Endothelial cell (in vitro differentiated cells): ENCODE measurements at regions not wholly inside any gene's neighbourhood (a gene's known extent, or its start where the extent isn't known, plus 50 kb on each side); places are given as distances from the start of the nearest gene placed in this dataset.

Experiments
- DNase-seq: peaks from one replicate; pipeline ENCODE4 v3.0.0; 2021; ENCODE audit warnings: low spot score
- H3K27ac Mint-ChIP-seq: one replicate; pipeline ENCODE4 v1.8.0; 2021; ENCODE audit warnings: mixed read lengths, inconsistent platforms; ENCODE audit not compliant: unreplicated experiment
- H3K27me3 Mint-ChIP-seq: one replicate; pipeline ENCODE4 v1.8.0; 2021; ENCODE audit warnings: mild to moderate bottlenecking, moderate library complexity, mixed read lengths, inconsistent platforms; ENCODE audit not compliant: unreplicated experiment
- H3K36me3 Mint-ChIP-seq: one replicate; pipeline ENCODE4 v1.8.0; 2021; ENCODE audit warnings: mild to moderate bottlenecking, low read depth, mixed read lengths, inconsistent platforms; ENCODE audit not compliant: unreplicated experiment
- H3K4me1 Mint-ChIP-seq: one replicate; pipeline ENCODE4 v1.8.0; 2021; ENCODE audit warnings: mild to moderate bottlenecking, mixed read lengths, inconsistent platforms; ENCODE audit not compliant: unreplicated experiment
- H3K4me3 Mint-ChIP-seq: one replicate; pipeline ENCODE4 v1.8.0; 2021; ENCODE audit warnings: mild to moderate bottlenecking, mixed read lengths, inconsistent platforms; ENCODE audit not compliant: unreplicated experiment
- H3K9me3 Mint-ChIP-seq: one replicate; pipeline ENCODE4 v1.8.0; 2021; ENCODE audit warnings: mixed read lengths, inconsistent platforms; ENCODE audit not compliant: unreplicated experiment
- CTCF ChIP-seq: fragments of 200-600 bp; sonication (generic); IDR thresholded peaks from one replicate; pipeline ENCODE4 v1.5.0; 2021; ENCODE audit warnings: antibody characterized with exemption; ENCODE audit not compliant: unreplicated experiment

DNA sequence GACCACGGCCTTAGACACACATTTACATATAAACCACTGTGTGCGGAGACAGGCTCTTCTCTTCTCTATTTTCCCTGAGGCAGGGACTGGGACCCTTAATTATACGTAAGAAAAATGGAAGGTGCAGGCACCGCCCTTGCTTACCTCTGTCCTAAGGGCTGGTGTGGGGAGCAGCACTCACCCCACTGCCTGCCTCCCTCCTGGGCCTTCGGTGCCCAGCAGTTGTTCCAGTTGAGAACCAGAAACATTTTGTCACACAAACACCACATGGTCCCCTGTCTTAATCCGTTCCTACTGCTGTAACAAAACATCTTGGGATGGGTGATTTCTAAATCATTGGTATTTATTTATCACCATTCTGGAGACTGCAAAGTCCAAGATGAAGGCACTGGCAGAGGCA lies 192.7 kb upstream of the DIO3 start:
- Mint-ChIP-seq H3K9me3 (no peaks in the 10 kb centered on the region), H3K4me3 (no peak overlapping the region), H3K4me1 (no peaks in the 10 kb centered on the region), H3K27me3 (peaks cover 10% of the 10 kb centered on the region), H3K27ac (no peak overlapping the region), H3K36me3 (no peaks in the 10 kb centered on the region)
- DNase-seq: no peak
- TF ChIP-seq CTCF: no peak

DNA sequence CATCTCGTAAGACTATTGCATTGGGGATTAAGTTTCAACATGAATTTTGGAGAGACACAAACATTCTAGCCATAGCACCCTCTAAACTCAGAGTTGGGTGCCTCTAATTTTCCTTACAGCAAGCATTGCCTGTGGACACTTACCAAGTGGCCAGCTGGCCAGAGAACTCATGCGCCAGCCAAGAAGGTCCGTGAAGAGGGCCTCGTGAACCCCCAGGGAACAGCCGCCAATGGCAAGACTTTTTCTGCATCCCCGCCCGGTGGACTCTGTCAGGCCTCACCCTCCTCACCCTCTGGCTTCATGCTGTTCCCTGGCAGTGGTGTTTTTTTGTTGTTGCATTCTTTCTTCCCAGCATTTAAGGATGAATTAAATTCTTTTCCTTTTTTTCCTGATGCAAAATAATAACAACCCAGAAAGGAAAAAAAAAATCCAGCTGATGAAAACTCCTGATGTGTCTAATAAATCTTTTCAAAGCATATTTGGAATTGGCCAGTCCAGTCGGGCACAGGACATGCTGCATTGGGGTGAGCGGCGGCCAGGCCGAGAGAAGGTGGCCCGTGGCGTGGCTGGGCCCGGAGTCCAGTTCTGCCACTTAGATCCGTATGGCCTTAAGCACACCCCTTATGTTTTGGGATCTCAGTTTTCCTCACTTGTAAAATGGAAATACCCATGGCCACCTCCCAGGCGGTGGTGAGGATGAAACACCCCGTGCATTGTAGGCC lies 191.9 kb upstream of the DIO3 start:
- Mint-ChIP-seq H3K27ac (no peak overlapping the region), H3K36me3 (no peaks in the 10 kb centered on the region), H3K27me3 (peaks cover 10% of the 10 kb centered on the region), H3K4me3 (no peak overlapping the region), H3K9me3 (no peaks in the 10 kb centered on the region), H3K4me1 (no peaks in the 10 kb centered on the region)
- no peak for DNase-seq
- TF ChIP-seq CTCF: no peak

DNA sequence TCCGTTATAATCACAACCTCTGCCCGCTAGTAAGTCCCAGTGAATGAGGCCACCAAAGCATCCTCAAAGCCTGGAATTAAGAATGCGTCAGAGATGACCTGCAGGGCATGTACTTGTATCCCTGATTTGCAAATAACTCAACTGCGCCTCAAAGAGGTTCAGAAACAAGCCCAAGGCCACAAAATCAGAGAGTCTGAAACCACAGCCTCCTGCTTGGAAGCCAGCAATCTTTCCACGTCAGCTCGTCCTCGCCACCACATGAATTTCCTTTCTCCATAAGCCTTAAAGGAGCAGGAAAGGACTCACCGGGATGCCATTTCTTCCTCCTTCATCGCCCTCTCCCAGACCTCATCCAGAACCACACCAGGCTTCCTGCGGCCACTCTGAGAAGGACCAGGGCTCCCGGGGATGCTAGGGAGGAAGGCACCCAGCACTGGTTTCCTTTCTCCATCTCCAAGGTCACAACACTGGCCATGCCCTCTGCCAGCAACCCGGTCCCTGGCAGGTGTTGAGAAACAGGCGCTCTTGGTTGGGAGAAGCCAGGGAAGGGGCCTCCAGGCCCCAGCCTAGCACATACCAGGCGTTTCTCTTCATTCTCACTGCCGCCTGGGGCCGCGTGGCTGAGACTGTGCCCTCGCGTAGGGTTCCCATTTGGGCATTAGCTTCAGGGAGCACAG lies 191.2 kb upstream of the DIO3 start:
- no peaks in the 10 kb centered on the region for H3K4me1 Mint-ChIP-seq
- no peak overlapping the region for H3K27ac Mint-ChIP-seq
- no peaks in the 10 kb centered on the region for H3K36me3 Mint-ChIP-seq
- no peaks in the 10 kb centered on the region for H3K9me3 Mint-ChIP-seq
- H3K27me3 Mint-ChIP-seq: peaks cover 10% of the 10 kb centered on the region
- TF ChIP-seq CTCF: no peak
- DNase-seq: no peak
- no peak overlapping the region for H3K4me3 Mint-ChIP-seq

GRCh38 chr14:101370593-101371569 lies 190.4 kb upstream of the DIO3 start:
- Mint-ChIP-seq H3K4me3 (no peak overlapping the region), H3K27ac (no peak overlapping the region), H3K9me3 (no peaks in the 10 kb centered on the region), H3K36me3 (no peaks in the 10 kb centered on the region), H3K27me3 (peaks cover 10% of the 10 kb centered on the region), H3K4me1 (no peaks in the 10 kb centered on the region)
- no peak for DNase-seq
- no peak for TF ChIP-seq CTCF
